Gastroesophageal sphincter (tissue), 4 donors: ENCODE measurements at regions not wholly inside any gene's neighbourhood (a gene's known extent, or its start where the extent isn't known, plus 50 kb on each side); places are given as distances from the start of the nearest gene placed in this dataset.

Experiments used
- ATAC-seq: fragments of 150-250 bp; one replicate; pipeline ENCODE4 v1.9.1; 2016; ENCODE audit warnings: mild to moderate bottlenecking, moderate library complexity
- H3K27ac ChIP-seq, 4 donors: fragments of 200-600 bp; sonication (generic) in 3 of 4; 1 replicate in 3 of 4; 2 replicates in 1 of 4; pipeline ENCODE4 v1.5.1; 2016 to 2019
- H3K27me3 ChIP-seq: fragments of 200-600 bp; sonication (generic); one replicate; pipeline ENCODE4 v1.5.1; 2019
- H3K36me3 ChIP-seq, 2 donors: fragments of 200-600 bp; sonication (generic); one replicate each; pipeline ENCODE4 v1.5.1; 2019; ENCODE audit warnings: control low read depth in 1 of 2
- H3K4me1 ChIP-seq, 3 donors: fragments of 200-600 bp; sonication (generic); 1 replicate in 2 of 3; 2 replicates in 1 of 3; pipeline ENCODE4 v1.5.1; 2016 to 2019; ENCODE audit warnings: control low read depth in 2 of 3
- H3K4me3 ChIP-seq, 2 donors: fragments of 200-600 bp; sonication (generic); one replicate each; pipeline ENCODE4 v1.5.1; 2019; ENCODE audit warnings: mild to moderate bottlenecking in 1 of 2, moderate library complexity in 1 of 2
- H3K9me3 ChIP-seq, 3 donors: fragments of 200-600 bp; sonication (generic); one replicate each; pipeline ENCODE4 v1.5.1; 2017 to 2019; ENCODE audit warnings: control low read depth in 2 of 3
- EP300 ChIP-seq: sonication (generic); formaldehyde crosslinking; IDR thresholded peaks from one replicate; pipeline ENCODE4 v1.6.1; 2017; ENCODE audit warnings: antibody characterized with exemption, mild to moderate bottlenecking
- POLR2A ChIP-seq, 2 donors: fragments of 450-650 bp; IDR thresholded peaks; one replicate each; pipeline ENCODE4 v1.6.1; 2017; ENCODE audit warnings: antibody characterized with exemption in 2 of 2, mild to moderate bottlenecking in 2 of 2, moderate library complexity in 1 of 2
- POLR2AphosphoS5 ChIP-seq: sonication (generic); formaldehyde crosslinking; IDR thresholded peaks from one replicate; pipeline ENCODE4 v1.6.1; 2017; ENCODE audit warnings: antibody characterized with exemption
- WGBS, 2 donors: methylation state at CpG; one replicate each; pipeline ENCODE4 v1.1.5; 2018; ENCODE audit warnings: low coverage in 1 of 2; 5-methylcytosine and 5-hydroxymethylcytosine counted together
- TF ChIP-seq, protein P1 (sequence below), 4 experiments: fragments of 200-600 bp in 2 of 4; fragments of 450-650 bp in 2 of 4; sonication (generic) in 1 of 4; IDR thresholded peaks; one replicate each; pipeline ENCODE4 v1.5.1; 2017 to 2019; ENCODE audit warnings: antibody characterized with exemption in 4 of 4, mild to moderate bottlenecking in 2 of 4, moderate library complexity in 2 of 4

DNA sequence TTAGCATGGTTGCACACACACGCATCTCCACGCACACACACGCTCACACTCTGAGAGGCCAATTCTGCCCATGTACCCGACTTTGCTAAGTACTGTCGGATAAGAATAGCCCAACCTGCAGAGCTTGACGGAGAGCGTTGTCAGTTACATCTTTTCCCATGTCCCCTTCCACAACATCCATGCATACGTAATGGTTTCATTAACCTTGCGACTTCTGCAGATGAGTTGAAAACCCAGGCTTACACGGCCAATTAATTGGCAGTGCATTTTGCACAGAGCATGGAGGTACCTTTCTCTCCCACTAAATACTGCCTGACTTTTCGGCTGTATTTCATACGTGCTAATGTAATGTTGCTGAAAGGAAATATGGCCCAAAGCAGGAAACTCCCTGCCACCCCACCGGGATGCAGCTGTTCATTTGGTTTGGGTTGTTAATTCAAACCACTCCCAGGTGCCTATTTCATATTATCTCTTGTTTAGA is 291.2 kb upstream of the HABP2 start:
- no peaks in the 10 kb centered on the region for H3K9me3 ChIP-seq

DNA sequence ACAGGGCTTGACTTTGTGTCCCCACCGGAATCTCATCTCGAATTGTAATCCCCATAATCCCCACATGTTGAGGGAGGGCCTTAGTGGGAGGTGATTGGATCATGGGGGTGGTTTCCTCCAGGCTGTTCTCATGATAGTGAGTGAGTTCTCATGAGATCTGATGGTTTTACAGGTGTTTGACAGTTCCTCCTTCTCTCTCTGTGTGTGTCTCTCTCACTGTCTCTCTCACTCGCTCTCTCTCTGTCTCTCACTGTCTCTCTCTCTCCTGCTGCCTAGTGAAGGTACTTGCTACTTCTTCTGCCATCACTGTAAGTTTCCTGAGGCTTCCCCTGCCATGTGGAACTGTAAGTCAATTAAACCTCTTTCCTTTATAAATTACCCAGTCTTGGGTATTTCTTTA is 289.8 kb upstream of the HABP2 start:
- Histone ChIP-seq H3K9me3 (no peaks in the 10 kb centered on the region), H3K4me1 (peaks cover 0 to 5% (median 0%) of the 10 kb centered on the region in 3 donors), H3K4me3 (no peak overlapping the region), H3K36me3 (no peaks in the 10 kb centered on the region), H3K27me3 (peaks cover 28% of the 10 kb centered on the region), H3K27ac (no peak overlapping the region)
- 90% methylated on average over 1 to 2 of the region's 3 CpGs for WGBS, 2 donors
- no peak for ATAC-seq
- TF ChIP-seq POLR2AphosphoS5 (no peak), POLR2A (IDR thresholded peaks at IDR 0.05) (no peak), EP300 (no peak)
- TF ChIP-seq, protein P1, sequence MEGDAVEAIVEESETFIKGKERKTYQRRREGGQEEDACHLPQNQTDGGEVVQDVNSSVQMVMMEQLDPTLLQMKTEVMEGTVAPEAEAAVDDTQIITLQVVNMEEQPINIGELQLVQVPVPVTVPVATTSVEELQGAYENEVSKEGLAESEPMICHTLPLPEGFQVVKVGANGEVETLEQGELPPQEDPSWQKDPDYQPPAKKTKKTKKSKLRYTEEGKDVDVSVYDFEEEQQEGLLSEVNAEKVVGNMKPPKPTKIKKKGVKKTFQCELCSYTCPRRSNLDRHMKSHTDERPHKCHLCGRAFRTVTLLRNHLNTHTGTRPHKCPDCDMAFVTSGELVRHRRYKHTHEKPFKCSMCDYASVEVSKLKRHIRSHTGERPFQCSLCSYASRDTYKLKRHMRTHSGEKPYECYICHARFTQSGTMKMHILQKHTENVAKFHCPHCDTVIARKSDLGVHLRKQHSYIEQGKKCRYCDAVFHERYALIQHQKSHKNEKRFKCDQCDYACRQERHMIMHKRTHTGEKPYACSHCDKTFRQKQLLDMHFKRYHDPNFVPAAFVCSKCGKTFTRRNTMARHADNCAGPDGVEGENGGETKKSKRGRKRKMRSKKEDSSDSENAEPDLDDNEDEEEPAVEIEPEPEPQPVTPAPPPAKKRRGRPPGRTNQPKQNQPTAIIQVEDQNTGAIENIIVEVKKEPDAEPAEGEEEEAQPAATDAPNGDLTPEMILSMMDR (IDR thresholded peaks at IDR 0.05): no peak

More for the DNA sequence above, 291.2 kb upstream of the HABP2 start:
- 89 to 91% methylated on average over 9 to 10 of the region's 13 CpGs for WGBS, 2 donors
- ATAC-seq: no peak
- Histone ChIP-seq H3K27me3 (peaks cover 28% of the 10 kb centered on the region), H3K36me3 (no peaks in the 10 kb centered on the region), H3K4me3 (no peak overlapping the region), H3K4me1 (no peaks in the 10 kb centered on the region), H3K27ac (no peak overlapping the region)
- TF ChIP-seq POLR2A (IDR thresholded peaks at IDR 0.05) (no peak), POLR2AphosphoS5 (no peak), EP300 (no peak)
- TF ChIP-seq, protein P1 (IDR thresholded peaks at IDR 0.05): no peak

DNA sequence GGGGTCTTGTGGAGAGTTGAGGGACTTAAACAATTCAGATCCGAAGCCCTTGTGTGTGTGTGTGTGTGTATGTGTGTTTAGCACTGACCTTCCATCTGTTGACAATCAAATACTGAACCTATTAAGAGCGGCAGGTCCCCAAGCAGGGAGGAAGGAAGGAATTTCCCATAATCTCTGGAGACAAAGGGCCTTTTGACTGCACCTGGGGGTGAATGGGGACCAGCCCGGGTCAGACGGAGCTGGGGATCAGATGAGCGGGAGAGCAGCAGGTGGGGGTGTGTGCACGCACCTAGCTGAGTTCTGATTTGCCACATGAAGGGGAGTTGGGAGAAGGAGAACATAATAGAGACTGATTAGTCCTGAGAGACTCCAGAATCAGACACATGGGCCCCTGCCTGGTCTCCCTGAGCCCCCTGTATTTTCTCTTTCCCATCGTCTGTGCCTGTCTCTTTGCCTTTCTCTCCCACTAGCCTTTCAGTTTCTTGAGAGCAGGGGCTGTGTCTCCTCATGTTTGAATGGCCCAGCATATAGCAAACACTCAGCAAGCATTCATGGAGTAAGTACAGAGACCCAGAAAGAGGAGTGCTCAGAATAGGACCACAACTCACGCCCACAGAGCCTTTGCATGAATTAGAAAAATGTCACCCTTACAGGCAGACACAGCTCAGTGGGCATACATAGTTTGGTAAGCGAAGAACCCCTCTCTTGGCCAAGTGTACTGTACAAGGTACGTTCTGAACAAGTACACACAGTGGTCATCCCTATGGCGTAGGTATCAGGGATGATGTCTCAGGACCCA is 288.3 kb upstream of the HABP2 start:
- WGBS, 2 donors: 80 to 83% methylated on average over 5 to 6 of the region's 11 CpGs
- Histone ChIP-seq H3K4me1 (peaks cover 0 to 5% (median 0%) of the 10 kb centered on the region in 3 donors), H3K4me3 (no peak overlapping the region), H3K27ac (no peak overlapping the region), H3K27me3 (peaks cover 22% of the 10 kb centered on the region), H3K9me3 (no peaks in the 10 kb centered on the region), H3K36me3 (no peaks in the 10 kb centered on the region)
- ATAC-seq: no peak
- TF ChIP-seq, protein P1 (IDR thresholded peaks at IDR 0.05): no peak
- TF ChIP-seq POLR2A (IDR thresholded peaks at IDR 0.05): no peak
- TF ChIP-seq EP300: no peak
- no peak for TF ChIP-seq POLR2AphosphoS5

DNA sequence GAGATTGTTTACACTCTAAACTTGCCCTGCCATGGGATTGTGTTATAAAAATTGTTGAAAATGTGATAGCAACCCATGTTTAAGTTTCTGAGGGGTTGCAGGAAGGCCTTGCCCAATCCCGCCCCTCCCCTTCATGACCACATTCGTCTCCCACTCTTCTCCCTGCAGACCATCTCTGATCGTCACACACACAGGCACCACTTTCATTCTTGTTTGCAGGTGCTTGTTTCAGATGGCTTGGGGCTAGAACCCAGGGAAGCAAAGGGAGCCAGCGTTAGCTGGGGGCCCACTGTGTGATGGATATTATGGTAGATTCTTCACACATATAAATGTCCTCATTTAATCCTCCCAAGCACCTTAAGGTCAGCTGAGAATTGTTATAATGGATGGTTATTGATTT is 286.7 kb upstream of the HABP2 start:
- 66 to 81% methylated on average over 3 to 4 of the region's 4 CpGs for WGBS, 2 donors
- TF ChIP-seq POLR2A (IDR thresholded peaks at IDR 0.05) (no peak), POLR2AphosphoS5 (no peak), EP300 (no peak)
- TF ChIP-seq, protein P1 (IDR thresholded peaks at IDR 0.05): no peak
- no peak for ATAC-seq

More for the DNA sequence above, 286.7 kb upstream of the HABP2 start:
- no peaks in the 10 kb centered on the region for H3K9me3 ChIP-seq
- H3K27ac ChIP-seq: no peak overlapping the region
- H3K4me3 ChIP-seq: no peak overlapping the region
- H3K27me3 ChIP-seq: peaks cover 6% of the 10 kb centered on the region
- H3K36me3 ChIP-seq: no peaks in the 10 kb centered on the region
- H3K4me1 ChIP-seq: peaks cover 0 to 5% (median 0%) of the 10 kb centered on the region in 3 donors
